ENCODE measurements at regions not wholly inside any gene's neighbourhood (a gene's known extent, or its start where the extent isn't known, plus 50 kb on each side); places are given as distances from the start of the nearest gene placed in this dataset.

DNA sequence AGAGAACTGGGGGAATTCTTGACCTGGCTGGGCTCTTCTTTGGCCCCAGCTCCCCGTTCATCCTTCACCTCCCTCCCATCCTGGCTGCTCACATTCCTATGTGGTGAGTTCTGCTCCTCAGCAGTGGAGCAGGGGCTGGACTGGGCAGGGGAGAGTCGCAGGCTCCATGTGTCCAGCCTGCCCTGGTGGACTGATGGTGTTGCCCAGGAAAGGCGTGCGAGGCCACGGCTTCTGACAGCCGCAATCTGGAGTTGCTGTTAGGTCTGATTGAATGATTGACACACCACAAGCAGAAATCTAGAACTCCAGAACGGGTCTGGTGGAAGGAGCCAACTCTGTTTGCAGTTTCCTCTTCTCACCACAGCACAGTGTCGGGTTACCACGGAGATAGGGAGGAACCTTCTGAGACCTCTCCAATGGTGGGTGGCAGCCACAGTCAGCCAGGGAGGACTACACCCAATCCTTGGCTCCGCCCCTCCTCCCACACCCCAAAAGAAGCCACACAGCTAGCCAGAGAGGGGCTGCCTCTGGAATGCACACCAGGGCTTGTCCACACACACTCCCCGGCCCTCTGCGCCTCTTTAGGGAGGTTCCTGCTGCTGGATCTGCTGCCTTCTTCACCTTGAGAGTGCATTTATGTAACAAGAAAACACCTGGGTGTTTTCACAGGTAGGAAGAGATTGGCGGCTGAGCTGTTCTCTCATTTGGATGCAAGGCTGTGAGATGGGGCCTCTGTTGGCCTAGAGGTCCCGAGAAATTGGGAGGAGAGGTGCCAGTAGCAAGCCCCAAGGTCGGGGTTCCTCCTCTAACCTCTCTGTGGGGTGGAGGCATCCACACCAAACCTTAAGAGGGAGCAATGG lies 56.4 kb upstream of the CD44 start:
- TF ChIP-seq EZH2 (optimal IDR thresholded peaks at IDR 0.05; ENCODE audit: low read depth, low read length): no peak
- TF ChIP-seq EZH2phosphoT487 (IDR thresholded peaks at IDR 0.05; ENCODE audit: low read length): no peak
- TF ChIP-seq CTCF (IDR thresholded peaks at IDR 0.05; ENCODE audit: low read length): no peak
